H9 (cell line): ENCODE measurements at regions not wholly inside any gene's neighbourhood (a gene's known extent, or its start where the extent isn't known, plus 50 kb on each side); places are given as distances from the start of the nearest gene placed in this dataset.

Source experiments
- DNase-seq: peaks from one replicate; pipeline ENCODE4 v3.0.0-alpha.2; 2017
- H2AFZ ChIP-seq: one replicate; pipeline ENCODE4 v1.6.1; 2013; ENCODE audit warnings: mild to moderate bottlenecking, low read length, control low read depth, moderate library complexity
- H2AK5ac ChIP-seq: 2 replicates; pipeline ENCODE4 v1.6.1; 2013; ENCODE audit warnings: low read length, control low read depth, mixed read lengths; ENCODE audit not compliant: insufficient read length
- H2BK120ac ChIP-seq: one replicate; pipeline ENCODE4 v1.6.1; 2013; ENCODE audit warnings: low read depth, mild to moderate bottlenecking, low read length, control low read depth, inconsistent platforms; ENCODE audit not compliant: poor library complexity, severe bottlenecking
- H2BK12ac ChIP-seq: 2 replicates; pipeline ENCODE4 v1.6.1; 2013; ENCODE audit warnings: low read length, control low read depth, mixed read lengths, low read depth; ENCODE audit not compliant: insufficient read length
- H2BK15ac ChIP-seq: 2 replicates; pipeline ENCODE4 v1.6.1; 2013; ENCODE audit warnings: low read depth, low read length, control low read depth
- H2BK20ac ChIP-seq: one replicate; pipeline ENCODE4 v1.6.1; 2013; ENCODE audit warnings: low read depth, mild to moderate bottlenecking, low read length, control low read depth, inconsistent platforms; ENCODE audit not compliant: poor library complexity, severe bottlenecking
- H2BK5ac ChIP-seq: 2 replicates; pipeline ENCODE4 v1.6.1; 2013; ENCODE audit warnings: low read length, control low read depth, mixed read lengths; ENCODE audit not compliant: insufficient read length
- H3K14ac ChIP-seq: 2 replicates; pipeline ENCODE4 v1.6.1; 2013; ENCODE audit warnings: low read length, control low read depth; ENCODE audit not compliant: insufficient read depth
- H3K18ac ChIP-seq: 2 replicates; pipeline ENCODE4 v1.6.1; 2013; ENCODE audit warnings: low read depth, mild to moderate bottlenecking, mixed read lengths, low read length, control low read depth; ENCODE audit not compliant: insufficient read length
- H3K23ac ChIP-seq: 2 replicates; pipeline ENCODE4 v1.6.1; 2013; ENCODE audit warnings: low read length, control low read depth, mixed read lengths, low read depth; ENCODE audit not compliant: insufficient read length
- H3K23me2 ChIP-seq: 2 replicates; pipeline ENCODE4 v1.6.1; 2013; ENCODE audit warnings: low read depth, mild to moderate bottlenecking, mixed read lengths, low read length, control low read depth; ENCODE audit not compliant: insufficient read length, poor library complexity, severe bottlenecking
- H3K27ac ChIP-seq: 2 replicates; pipeline ENCODE4 v1.5.1; 2013; ENCODE audit warnings: low read length, control low read depth, mixed read lengths, low read depth; ENCODE audit not compliant: insufficient read length
- H3K27me3 ChIP-seq: 2 replicates; pipeline ENCODE4 v1.6.1; 2013; ENCODE audit warnings: low read length, control low read depth, inconsistent platforms; ENCODE audit not compliant: insufficient read depth
- H3K4ac ChIP-seq: 2 replicates; pipeline ENCODE4 v1.6.1; 2013; ENCODE audit warnings: low read depth, mild to moderate bottlenecking, control low read depth, inconsistent platforms, low read length, moderate library complexity
- H3K4me1 ChIP-seq: 2 replicates; pipeline ENCODE4 v1.6.1; 2013; ENCODE audit warnings: low read length, control low read depth, inconsistent platforms; ENCODE audit not compliant: insufficient read depth
- H3K4me2 ChIP-seq: 2 replicates; pipeline ENCODE4 v1.6.1; 2013; ENCODE audit warnings: low read length, control low read depth, mixed read lengths; ENCODE audit not compliant: insufficient read length, insufficient read depth
- H3K56ac ChIP-seq: 2 replicates; pipeline ENCODE4 v1.6.1; 2013; ENCODE audit warnings: low read depth, mild to moderate bottlenecking, mixed read lengths, low read length, control low read depth; ENCODE audit not compliant: insufficient read length
- H3K79me1 ChIP-seq: 2 replicates; pipeline ENCODE4 v1.6.1; 2013; ENCODE audit warnings: low read depth, mild to moderate bottlenecking, moderate library complexity, low read length, control low read depth, inconsistent platforms; ENCODE audit not compliant: insufficient read depth, poor library complexity, severe bottlenecking
- H3K79me2 ChIP-seq: 2 replicates; pipeline ENCODE4 v1.6.1; 2013; ENCODE audit warnings: low read length, control low read depth, inconsistent platforms; ENCODE audit not compliant: insufficient read depth
- H3K9ac ChIP-seq: 2 replicates; pipeline ENCODE4 v1.6.1; 2013; ENCODE audit warnings: low read length, control low read depth, mixed read lengths; ENCODE audit not compliant: insufficient read length; ENCODE audit errors: extremely low read depth
- H3K9me3 ChIP-seq: one replicate; pipeline ENCODE4 v1.6.1; 2013; ENCODE audit warnings: low read depth, low read length, inconsistent platforms; ENCODE audit not compliant: control insufficient read depth
- H3T11ph ChIP-seq: one replicate; pipeline ENCODE4 v1.6.1; 2013; ENCODE audit warnings: mild to moderate bottlenecking, low read length, control low read depth, inconsistent platforms
- H4K20me1 ChIP-seq: one replicate; pipeline ENCODE4 v1.6.1; 2013; ENCODE audit not compliant: control insufficient read depth, insufficient read length, insufficient read depth
- H4K5ac ChIP-seq: 2 replicates; pipeline ENCODE4 v1.6.1; 2013; ENCODE audit warnings: low read depth, mild to moderate bottlenecking, mixed read lengths, low read length, control low read depth; ENCODE audit not compliant: insufficient read length
- H4K8ac ChIP-seq: replicated peaks from 2 replicates; pipeline ENCODE4 v1.6.1; 2013; ENCODE audit warnings: low read length, control low read depth, mixed read lengths, low read depth; ENCODE audit not compliant: insufficient read length
- H4K91ac ChIP-seq: 2 replicates; pipeline ENCODE4 v1.6.1; 2013; ENCODE audit warnings: low read depth, mild to moderate bottlenecking, moderate library complexity, mixed read lengths, low read length, control low read depth; ENCODE audit not compliant: insufficient read length
- H3K27ac Mint-ChIP-seq, 3 experiments: 2 replicates in 2 of 3; 3 replicates in 1 of 3; pipeline ENCODE4 v1.8.0; 2020 to 2021; ENCODE audit warnings: mixed read lengths in 3 of 3, mild to moderate bottlenecking in 1 of 3, moderate library complexity in 1 of 3
- H3K27me3 Mint-ChIP-seq: 2 replicates; pipeline ENCODE4 v1.8.0; 2021; ENCODE audit warnings: low read depth, mild to moderate bottlenecking, moderate library complexity, mixed read lengths
- H3K36me3 Mint-ChIP-seq, 3 experiments: 2 replicates in 2 of 3; 3 replicates in 1 of 3; pipeline ENCODE4 v1.8.0; 2020 to 2021; ENCODE audit warnings: low read depth in 3 of 3, mixed read lengths in 3 of 3; ENCODE audit not compliant: insufficient read depth in 1 of 3
- H3K4me1 Mint-ChIP-seq, 2 experiments: 2 replicates each; pipeline ENCODE4 v1.8.0; 2020; ENCODE audit warnings: mixed read lengths in 2 of 2
- H3K4me3 Mint-ChIP-seq, 2 experiments: 2 replicates in 1 of 2; 3 replicates in 1 of 2; pipeline ENCODE4 v1.8.0; 2020 to 2021; ENCODE audit warnings: mild to moderate bottlenecking in 2 of 2, mixed read lengths in 2 of 2, moderate library complexity in 1 of 2
- H3K9me3 Mint-ChIP-seq, 2 experiments: 2 replicates in 1 of 2; 3 replicates in 1 of 2; pipeline ENCODE4 v1.8.0; 2020; ENCODE audit warnings: mild to moderate bottlenecking in 2 of 2, mixed read lengths in 2 of 2, moderate library complexity in 1 of 2
- CTCF ChIP-seq: fragments of 200-600 bp; sonication (generic); conservative IDR thresholded peaks from 3 replicates; pipeline ENCODE4 v1.8.0; 2021; ENCODE audit warnings: antibody characterized with exemption, mild to moderate bottlenecking
- WGBS: extraction: QIAGEN DNeasy Blood & Tissue Kit; methylation state at CpG from one replicate; pipeline ENCODE4 v1.1.7; 2013; ENCODE audit warnings: missing lambda C conversion rate, low lambda C conversion rate, mixed read lengths; ENCODE audit not compliant: insufficient read length; ENCODE audit errors: extremely low coverage; 5-methylcytosine and 5-hydroxymethylcytosine counted together

DNA sequence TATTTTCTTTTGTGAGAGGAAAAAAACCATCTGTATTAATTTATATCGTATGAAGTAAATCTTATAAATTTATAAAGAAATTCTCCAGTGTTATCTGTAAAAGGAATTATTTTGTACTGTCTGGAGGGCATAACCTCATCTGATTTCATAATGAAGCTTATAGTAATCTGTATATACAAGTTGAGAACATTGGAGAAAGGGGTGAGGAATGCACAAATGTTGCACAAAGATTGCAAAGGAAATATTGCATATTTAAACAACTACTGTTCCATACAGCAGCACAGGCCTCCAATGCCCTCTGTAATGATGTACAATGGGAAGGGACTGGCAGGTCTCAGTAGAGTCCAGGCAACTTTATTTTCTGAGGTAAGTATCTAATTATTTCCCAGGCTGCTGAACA, 50.8 kb upstream of the KCNJ16 start:
- H3K56ac ChIP-seq = no peak overlapping the region
- H3K27ac Mint-ChIP-seq = no peak overlapping the region
- H2BK15ac ChIP-seq = no peak overlapping the region
- DNase-seq = no peak
- no peak overlapping the region for H3K23ac ChIP-seq
- H3K4me1 ChIP-seq = no peaks in the 10 kb centered on the region
- no peaks in the 10 kb centered on the region for H3K79me2 ChIP-seq
- H2BK120ac ChIP-seq = no peak overlapping the region
- H3K36me3 Mint-ChIP-seq = no peaks in the 10 kb centered on the region; a peak in 1 of 7 replicates
- H3K9me3 Mint-ChIP-seq = no peaks in the 10 kb centered on the region; a peak in 2 of 5 replicates
- H4K5ac ChIP-seq = no peak overlapping the region
- no peak for TF ChIP-seq CTCF
- H3K4me2 ChIP-seq = no peak overlapping the region
- no peak overlapping the region for H4K8ac ChIP-seq
- no peak overlapping the region for H3K4ac ChIP-seq
- H3K27me3 Mint-ChIP-seq = no peaks in the 10 kb centered on the region
- H3T11ph ChIP-seq = no peak overlapping the region
- no peaks in the 10 kb centered on the region for H3K27me3 ChIP-seq
- H3K27ac ChIP-seq = no peak overlapping the region
- H3K9ac ChIP-seq = no peak overlapping the region
- H2AK5ac ChIP-seq = no peak overlapping the region
- no peaks in the 10 kb centered on the region for H3K23me2 ChIP-seq
- no CpG with 5 or more reads among the region's 1 CpG for WGBS
- H3K79me1 ChIP-seq = no peaks in the 10 kb centered on the region
- H2BK12ac ChIP-seq = no peak overlapping the region
- H3K4me1 Mint-ChIP-seq = peaks cover 0 to 2% of the 10 kb centered on the region in 2 experiments; a peak in 2 of 4 replicates
- no peak overlapping the region for H4K91ac ChIP-seq
- H2AFZ ChIP-seq = no peak overlapping the region
- H4K20me1 ChIP-seq = no peaks in the 10 kb centered on the region
- H3K9me3 ChIP-seq = no peaks in the 10 kb centered on the region
- no peak overlapping the region for H3K18ac ChIP-seq
- H3K14ac ChIP-seq = no peak overlapping the region
- H2BK20ac ChIP-seq = no peak overlapping the region
- H3K4me3 Mint-ChIP-seq = no peak overlapping the region
- H2BK5ac ChIP-seq = no peak overlapping the region
